ENCODE measurements at regions not wholly inside any gene's neighbourhood (a gene's known extent, or its start where the extent isn't known, plus 50 kb on each side); places are given as distances from the start of the nearest gene placed in this dataset.
A peak's percentile ranks its signal among the peaks of the same experiment; 100 is the strongest.

DNA sequence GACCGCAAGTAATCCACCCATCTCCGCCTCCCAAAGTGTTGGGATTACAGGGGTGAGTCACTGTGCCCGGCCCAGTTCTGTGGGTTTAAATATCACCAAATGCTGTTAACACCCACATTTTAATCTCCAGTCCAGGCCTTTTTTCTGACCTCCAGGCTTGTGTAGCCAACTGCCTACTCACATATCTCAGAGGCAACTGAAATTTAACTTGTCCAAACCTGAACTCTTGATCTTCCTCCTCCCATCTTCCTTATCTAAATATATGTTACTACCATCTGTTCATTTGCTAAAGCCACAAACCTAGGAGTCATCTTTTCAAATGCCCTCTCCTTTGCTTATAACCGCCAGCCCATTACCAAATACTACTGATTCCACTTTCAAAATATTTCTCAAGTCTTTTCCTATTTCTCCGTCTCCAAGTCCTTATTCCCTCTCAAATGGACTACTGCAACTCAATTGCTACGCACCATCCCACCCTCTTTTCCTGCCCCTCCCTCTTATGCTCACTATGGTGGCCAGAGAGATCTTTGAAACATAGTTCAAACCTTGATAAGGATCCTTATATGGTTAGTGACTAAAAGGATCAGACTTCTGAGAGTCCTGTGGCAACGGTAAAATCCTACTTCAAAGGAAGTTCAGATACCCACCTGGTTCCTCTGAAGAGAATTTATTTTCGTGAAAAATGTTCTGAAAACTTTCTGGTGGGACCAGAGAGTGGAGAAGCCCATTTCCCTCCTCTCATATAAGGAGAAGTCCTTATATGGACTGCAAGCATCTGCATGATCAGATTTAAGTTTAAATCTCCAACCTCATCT is 78.5 kb upstream of the CDC42BPA start (continued):
- TF ChIP-seq ELF4 (CRISPR knock-in tag; IDR thresholded peaks at IDR 0.05) (peak; percentile 72), ETV6 (IDR thresholded peaks at IDR 0.05; ENCODE audit: borderline replicate concordance in 1 of 2, low read depth in 2 of 2, low read length in 1 of 2) (peak; percentile 41 to 85; a peak in 2 of 4 replicates), ETV6 (CRISPR knock-in tag; IDR thresholded peaks at IDR 0.05; ENCODE audit: borderline replicate concordance) (no peak), TCF3 (CRISPR knock-in tag; IDR thresholded peaks at IDR 0.05) (peak; percentile 96), KHSRP (IDR thresholded peaks at IDR 0.05) (peak; percentile 33), ZNF764 (CRISPR knock-in tag; IDR thresholded peaks at IDR 0.05; ENCODE audit: low read depth) (no peak), CXXC5 (CRISPR knock-in tag; IDR thresholded peaks at IDR 0.05) (peak; percentile 99), BMI1 (IDR thresholded peaks at IDR 0.05; ENCODE audit: low read length) (no peak), NR2C1 (IDR thresholded peaks at IDR 0.05) (peak; percentile 79), NR2C1 (tag; IDR thresholded peaks at IDR 0.05) (peak; percentile 77), SMARCA5 (IDR thresholded peaks at IDR 0.05) (0 out of 2 replicates have a peak, but pooled peaks have one; percentile 1), GABPB1 (CRISPR knock-in tag; IDR thresholded peaks at IDR 0.05) (no peak; the same call in 1 of the 2 replicates), IRF2 (CRISPR knock-in tag; IDR thresholded peaks at IDR 0.05) (no peak), TAF15 (IDR thresholded peaks at IDR 0.05; ENCODE audit: low read depth, low read length) (no peak), HNRNPLL (IDR thresholded peaks at IDR 0.05; ENCODE audit: low read depth, low read length, poor library complexity, severe bottlenecking) (no peak), ZNF445 (CRISPR knock-in tag; IDR thresholded peaks at IDR 0.05; ENCODE audit: low read depth) (no peak), ZNF780A (CRISPR knock-in tag; IDR thresholded peaks at IDR 0.05) (no peak), TSC22D4 (tag; IDR thresholded peaks at IDR 0.05) (no peak), CAMTA2 (CRISPR knock-in tag; conservative IDR thresholded peaks at IDR 0.05) (no peak), POLR2AphosphoS2 (IDR thresholded peaks at IDR 0.05; ENCODE audit: low read length) (no peak), NBN (IDR thresholded peaks at IDR 0.05; ENCODE audit: low read depth) (peak; percentile 96), ZNF75A (CRISPR knock-in tag; IDR thresholded peaks at IDR 0.05) (0 out of 2 replicates have a peak, but pooled peaks have one; percentile 53)
- TF ChIP-seq, protein P1, sequence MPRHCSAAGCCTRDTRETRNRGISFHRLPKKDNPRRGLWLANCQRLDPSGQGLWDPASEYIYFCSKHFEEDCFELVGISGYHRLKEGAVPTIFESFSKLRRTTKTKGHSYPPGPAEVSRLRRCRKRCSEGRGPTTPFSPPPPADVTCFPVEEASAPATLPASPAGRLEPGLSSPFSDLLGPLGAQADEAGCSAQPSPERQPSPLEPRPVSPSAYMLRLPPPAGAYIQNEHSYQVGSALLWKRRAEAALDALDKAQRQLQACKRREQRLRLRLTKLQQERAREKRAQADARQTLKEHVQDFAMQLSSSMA (CRISPR knock-in tag; IDR thresholded peaks at IDR 0.05), result no peak
- TF ChIP-seq, protein P2, sequence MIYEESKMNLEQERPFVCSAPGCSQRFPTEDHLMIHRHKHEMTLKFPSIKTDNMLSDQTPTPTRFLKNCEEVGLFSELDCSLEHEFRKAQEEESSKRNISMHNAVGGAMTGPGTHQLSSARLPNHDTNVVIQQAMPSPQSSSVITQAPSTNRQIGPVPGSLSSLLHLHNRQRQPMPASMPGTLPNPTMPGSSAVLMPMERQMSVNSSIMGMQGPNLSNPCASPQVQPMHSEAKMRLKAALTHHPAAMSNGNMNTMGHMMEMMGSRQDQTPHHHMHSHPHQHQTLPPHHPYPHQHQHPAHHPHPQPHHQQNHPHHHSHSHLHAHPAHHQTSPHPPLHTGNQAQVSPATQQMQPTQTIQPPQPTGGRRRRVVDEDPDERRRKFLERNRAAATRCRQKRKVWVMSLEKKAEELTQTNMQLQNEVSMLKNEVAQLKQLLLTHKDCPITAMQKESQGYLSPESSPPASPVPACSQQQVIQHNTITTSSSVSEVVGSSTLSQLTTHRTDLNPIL (CRISPR knock-in tag; IDR thresholded peaks at IDR 0.05), result no peak
- TF ChIP-seq, protein P3, sequence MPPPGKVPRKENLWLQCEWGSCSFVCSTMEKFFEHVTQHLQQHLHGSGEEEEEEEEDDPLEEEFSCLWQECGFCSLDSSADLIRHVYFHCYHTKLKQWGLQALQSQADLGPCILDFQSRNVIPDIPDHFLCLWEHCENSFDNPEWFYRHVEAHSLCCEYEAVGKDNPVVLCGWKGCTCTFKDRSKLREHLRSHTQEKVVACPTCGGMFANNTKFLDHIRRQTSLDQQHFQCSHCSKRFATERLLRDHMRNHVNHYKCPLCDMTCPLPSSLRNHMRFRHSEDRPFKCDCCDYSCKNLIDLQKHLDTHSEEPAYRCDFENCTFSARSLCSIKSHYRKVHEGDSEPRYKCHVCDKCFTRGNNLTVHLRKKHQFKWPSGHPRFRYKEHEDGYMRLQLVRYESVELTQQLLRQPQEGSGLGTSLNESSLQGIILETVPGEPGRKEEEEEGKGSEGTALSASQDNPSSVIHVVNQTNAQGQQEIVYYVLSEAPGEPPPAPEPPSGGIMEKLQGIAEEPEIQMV (tag; conservative IDR thresholded peaks at IDR 0.05; ENCODE audit: low read depth), result no peak
- TF ChIP-seq, protein P4, sequence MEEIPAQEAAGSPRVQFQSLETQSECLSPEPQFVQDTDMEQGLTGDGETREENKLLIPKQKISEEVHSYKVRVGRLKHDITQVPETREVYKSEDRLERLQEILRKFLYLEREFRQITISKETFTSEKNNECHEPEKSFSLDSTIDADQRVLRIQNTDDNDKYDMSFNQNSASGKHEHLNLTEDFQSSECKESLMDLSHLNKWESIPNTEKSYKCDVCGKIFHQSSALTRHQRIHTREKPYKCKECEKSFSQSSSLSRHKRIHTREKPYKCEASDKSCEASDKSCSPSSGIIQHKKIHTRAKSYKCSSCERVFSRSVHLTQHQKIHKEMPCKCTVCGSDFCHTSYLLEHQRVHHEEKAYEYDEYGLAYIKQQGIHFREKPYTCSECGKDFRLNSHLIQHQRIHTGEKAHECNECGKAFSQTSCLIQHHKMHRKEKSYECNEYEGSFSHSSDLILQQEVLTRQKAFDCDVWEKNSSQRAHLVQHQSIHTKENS (CRISPR knock-in tag; IDR thresholded peaks at IDR 0.05), result no peak
